SKM-1 (cell line): ENCODE measurements at regions not wholly inside any gene's neighbourhood (a gene's known extent, or its start where the extent isn't known, plus 50 kb on each side); places are given as distances from the start of the nearest gene placed in this dataset.
"Not testable (repeated sequence)": the region's sequence is repeated elsewhere in the genome, so short reads cannot be mapped to it uniquely, and the experiment has no call there.

ENCODE experiments used
- DNase-seq: peaks from one replicate; lab custom pipeline; 2025; ENCODE audit not compliant: unreplicated experiment; lab: John Stamatoyannopoulos, UW

GRCh38 chr14:27546111-27546510 is 948.3 kb upstream of the NOVA1 start:
- no peak for DNase-seq

- DNase-seq = no peak
Measured at GRCh38 chr14:27553790-27554189, 956.0 kb upstream of the NOVA1 start.

GRCh38 chr14:27557445-27557844 is 959.6 kb upstream of the NOVA1 start:
- DNase-seq = no peak

GRCh38 chr14:27559848-27560247 is 962.0 kb upstream of the NOVA1 start:
- no peak for DNase-seq

- no peak for DNase-seq
Measured at GRCh38 chr14:27566843-27567382, 969.1 kb upstream of the NOVA1 start.

- DNase-seq = no peak
Measured at GRCh38 chr14:27573018-27573417, 975.2 kb upstream of the NOVA1 start.

- DNase-seq = no peak
Measured at GRCh38 chr14:27587103-27587502, 989.3 kb upstream of the NOVA1 start.

- DNase-seq = no peak
Measured at GRCh38 chr14:27605282-27605681, 1007.4 kb upstream of the NOVA1 start.

GRCh38 chr14:27608377-27608776 is 1010.5 kb upstream of the NOVA1 start:
- DNase-seq = no peak

GRCh38 chr14:27612121-27612520 is 1014.3 kb upstream of the NOVA1 start:
- DNase-seq = no peak

GRCh38 chr14:27613102-27613501 is 1015.3 kb upstream of the NOVA1 start:
- no peak for DNase-seq

- no peak for DNase-seq
Measured at GRCh38 chr14:27623782-27624181, 1025.9 kb upstream of the NOVA1 start.

GRCh38 chr14:27634056-27634970 is 1036.5 kb upstream of the NOVA1 start:
- no peak for DNase-seq

- DNase-seq = not testable (repeated sequence)
Measured at GRCh38 chr14:27640688-27641087, 1042.9 kb upstream of the NOVA1 start.

- no peak for DNase-seq
Measured at GRCh38 chr14:27642251-27642866, 1044.5 kb upstream of the NOVA1 start.

- no peak for DNase-seq
Measured at GRCh38 chr14:27660683-27661082, 1062.8 kb upstream of the NOVA1 start.

GRCh38 chr14:27668531-27668930 is 1070.7 kb upstream of the NOVA1 start:
- DNase-seq = no peak

GRCh38 chr14:27672047-27672446 is 1074.2 kb upstream of the NOVA1 start:
- DNase-seq = no peak

- not testable (repeated sequence) for DNase-seq
Measured at GRCh38 chr14:27672811-27673737, 1075.2 kb upstream of the NOVA1 start.

- no peak for DNase-seq
Measured at GRCh38 chr14:27686137-27686536, 1080.5 kb upstream of the FOXG1 start.

GRCh38 chr14:27688841-27689444 is 1077.6 kb upstream of the FOXG1 start:
- no peak for DNase-seq
